ENCODE measurements at regions not wholly inside any gene's neighbourhood (a gene's known extent, or its start where the extent isn't known, plus 50 kb on each side); places are given as distances from the start of the nearest gene placed in this dataset.
A peak's percentile ranks its signal among the peaks of the same experiment; 100 is the strongest.

DNA sequence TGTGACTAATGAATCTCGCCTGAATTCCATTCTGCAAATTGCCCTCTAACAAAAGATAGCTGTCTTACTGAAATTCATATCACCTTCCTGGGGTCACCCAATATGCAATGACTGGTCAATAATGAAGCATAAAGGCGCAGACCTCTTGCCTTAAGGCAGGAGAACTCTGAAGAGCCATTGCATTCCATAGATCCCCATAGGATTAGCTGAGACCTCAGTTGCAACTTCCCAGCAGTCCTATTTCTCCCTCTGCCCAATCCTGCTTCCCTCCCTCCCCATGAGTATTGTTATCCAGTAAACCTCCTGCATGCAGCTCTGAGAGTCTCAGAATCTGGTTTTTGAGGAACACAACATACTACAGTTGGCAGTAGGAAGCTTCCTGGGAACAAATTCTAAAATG lies 396.5 kb downstream of the DCAF12L2 start:
- WGBS, 2 experiments (ENCODE audit: insufficient coverage in 1 of 2, insufficient read length in 1 of 2): 90% methylated on average over 2 of the region's 2 CpGs; no CpG with 5 or more reads in 1 of the 2 experiments
- H3K27ac Mint-ChIP-seq: no peak overlapping the region
- no peak for DNase-seq
- no peak overlapping the region for H3K4me3 ChIP-seq (ENCODE audit: low read length)
- H3K36me3 Mint-ChIP-seq (ENCODE audit: low read depth): no peaks in the 10 kb centered on the region
- no peak overlapping the region for H3K9ac ChIP-seq (ENCODE audit: extremely low read depth, low read length, poor library complexity, severe bottlenecking)
- H3K4me1 ChIP-seq (ENCODE audit: control insufficient read depth, insufficient read depth, low read length): no peaks in the 10 kb centered on the region
- H3K27me3 Mint-ChIP-seq (ENCODE audit: insufficient read depth): no peaks in the 10 kb centered on the region
- TF ChIP-seq, protein P1, sequence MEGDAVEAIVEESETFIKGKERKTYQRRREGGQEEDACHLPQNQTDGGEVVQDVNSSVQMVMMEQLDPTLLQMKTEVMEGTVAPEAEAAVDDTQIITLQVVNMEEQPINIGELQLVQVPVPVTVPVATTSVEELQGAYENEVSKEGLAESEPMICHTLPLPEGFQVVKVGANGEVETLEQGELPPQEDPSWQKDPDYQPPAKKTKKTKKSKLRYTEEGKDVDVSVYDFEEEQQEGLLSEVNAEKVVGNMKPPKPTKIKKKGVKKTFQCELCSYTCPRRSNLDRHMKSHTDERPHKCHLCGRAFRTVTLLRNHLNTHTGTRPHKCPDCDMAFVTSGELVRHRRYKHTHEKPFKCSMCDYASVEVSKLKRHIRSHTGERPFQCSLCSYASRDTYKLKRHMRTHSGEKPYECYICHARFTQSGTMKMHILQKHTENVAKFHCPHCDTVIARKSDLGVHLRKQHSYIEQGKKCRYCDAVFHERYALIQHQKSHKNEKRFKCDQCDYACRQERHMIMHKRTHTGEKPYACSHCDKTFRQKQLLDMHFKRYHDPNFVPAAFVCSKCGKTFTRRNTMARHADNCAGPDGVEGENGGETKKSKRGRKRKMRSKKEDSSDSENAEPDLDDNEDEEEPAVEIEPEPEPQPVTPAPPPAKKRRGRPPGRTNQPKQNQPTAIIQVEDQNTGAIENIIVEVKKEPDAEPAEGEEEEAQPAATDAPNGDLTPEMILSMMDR (conservative IDR thresholded peaks at IDR 0.05): no peak
- no peak overlapping the region for H3K4me3 Mint-ChIP-seq
- H3K36me3 ChIP-seq (ENCODE audit: control insufficient read depth, insufficient read depth, low read length): no peaks in the 10 kb centered on the region
- no peak overlapping the region for H3K27ac ChIP-seq (ENCODE audit: low read depth, low read length)
- no peaks in the 10 kb centered on the region for H3K9me3 Mint-ChIP-seq
- H3K4me1 Mint-ChIP-seq: no peaks in the 10 kb centered on the region
- H3K9me3 ChIP-seq (ENCODE audit: control insufficient read depth, low read length): no peaks in the 10 kb centered on the region
- H3K27me3 ChIP-seq (ENCODE audit: control insufficient read depth, insufficient read depth, low read length, poor library complexity, severe bottlenecking): no peaks in the 10 kb centered on the region

DNA sequence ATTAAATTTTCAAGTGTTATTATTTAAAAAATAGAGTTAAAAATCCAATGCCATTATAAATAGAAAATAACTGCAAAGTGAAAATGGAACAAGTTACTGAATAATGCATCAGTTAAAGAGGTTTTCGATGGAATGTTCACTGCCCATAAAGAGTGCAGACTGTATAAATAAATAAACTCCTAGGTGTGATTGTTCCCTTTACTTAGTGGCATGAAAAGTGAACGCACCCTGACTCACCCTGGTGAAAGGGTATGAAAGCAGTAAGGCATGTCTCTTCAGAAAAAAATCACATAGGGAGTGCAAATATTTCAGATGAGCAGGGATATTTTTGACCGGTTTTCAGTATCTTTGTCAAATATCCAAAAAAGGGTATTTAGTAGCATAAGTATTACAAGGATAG lies 387.8 kb downstream of the DCAF12L2 start:
- Histone ChIP-seq H3K9ac (ENCODE audit: extremely low read depth, low read length, poor library complexity, severe bottlenecking) (no peak overlapping the region), H3K4me3 (ENCODE audit: low read length) (no peak overlapping the region), H3K27ac (ENCODE audit: low read depth, low read length) (no peak overlapping the region), H3K4me1 (ENCODE audit: control insufficient read depth, insufficient read depth, low read length) (no peaks in the 10 kb centered on the region), H3K27me3 (ENCODE audit: control insufficient read depth, insufficient read depth, low read length, poor library complexity, severe bottlenecking) (no peaks in the 10 kb centered on the region), H3K9me3 (ENCODE audit: control insufficient read depth, low read length) (no peaks in the 10 kb centered on the region), H3K36me3 (ENCODE audit: control insufficient read depth, insufficient read depth, low read length) (no peaks in the 10 kb centered on the region)
- 88 to 100% methylated on average over 1 to 3 of the region's 3 CpGs for WGBS, 2 experiments (ENCODE audit: insufficient coverage in 1 of 2, insufficient read length in 1 of 2)
- Mint-ChIP-seq H3K27ac (no peak overlapping the region), H3K4me1 (peaks cover 47% of the 10 kb centered on the region), H3K36me3 (ENCODE audit: low read depth) (no peaks in the 10 kb centered on the region), H3K4me3 (no peak overlapping the region), H3K9me3 (no peaks in the 10 kb centered on the region), H3K27me3 (ENCODE audit: insufficient read depth) (no peaks in the 10 kb centered on the region)
- TF ChIP-seq, protein P1 (conservative IDR thresholded peaks at IDR 0.05): no peak
- DNase-seq: no peak

DNA sequence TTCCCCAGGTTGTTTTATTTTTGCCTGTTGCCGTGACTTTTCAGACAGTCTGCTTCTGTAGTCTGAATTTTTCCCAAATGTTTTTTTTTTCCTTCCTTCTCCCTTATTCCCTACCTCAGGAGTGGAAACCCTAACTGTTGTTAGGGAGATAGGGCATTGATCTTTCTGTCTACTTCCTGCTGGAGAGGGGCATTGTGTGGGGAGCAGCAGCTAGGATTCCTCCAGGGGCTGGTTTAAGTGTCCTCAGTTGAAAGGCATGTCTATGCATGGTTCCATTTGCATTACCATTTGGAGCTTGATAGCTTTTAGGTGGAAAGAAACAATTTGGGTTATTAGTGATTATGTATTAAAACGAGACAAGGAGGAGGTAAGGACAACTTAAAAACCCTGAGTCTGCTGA lies 383.9 kb downstream of the DCAF12L2 start:
- H3K27ac ChIP-seq (ENCODE audit: low read depth, low read length): no peak overlapping the region

More for the DNA sequence above, 383.9 kb downstream of the DCAF12L2 start:
- no peak overlapping the region for H3K4me3 Mint-ChIP-seq
- Histone ChIP-seq H3K9ac (ENCODE audit: extremely low read depth, low read length, poor library complexity, severe bottlenecking) (no peak overlapping the region), H3K27me3 (ENCODE audit: control insufficient read depth, insufficient read depth, low read length, poor library complexity, severe bottlenecking) (no peaks in the 10 kb centered on the region), H3K36me3 (ENCODE audit: control insufficient read depth, insufficient read depth, low read length) (no peaks in the 10 kb centered on the region), H3K4me1 (ENCODE audit: control insufficient read depth, insufficient read depth, low read length) (no peaks in the 10 kb centered on the region), H3K9me3 (ENCODE audit: control insufficient read depth, low read length) (no peaks in the 10 kb centered on the region), H3K4me3 (ENCODE audit: low read length) (no peak overlapping the region)
- TF ChIP-seq, protein P1 (conservative IDR thresholded peaks at IDR 0.05): no peak
- no peak for DNase-seq
- H3K9me3 Mint-ChIP-seq: peaks cover 6% of the 10 kb centered on the region
- H3K36me3 Mint-ChIP-seq (ENCODE audit: low read depth): no peaks in the 10 kb centered on the region
- 71% methylated on average over 1 of the region's 2 CpGs; no CpG with 5 or more reads in 1 of the 2 experiments for WGBS, 2 experiments (ENCODE audit: insufficient coverage in 1 of 2, insufficient read length in 1 of 2)
- H3K27me3 Mint-ChIP-seq (ENCODE audit: insufficient read depth): no peaks in the 10 kb centered on the region
- H3K4me1 Mint-ChIP-seq: peaks cover 44% of the 10 kb centered on the region
- peak overlapping the region; percentile 63 for H3K27ac Mint-ChIP-seq

Data from endodermal cell (in vitro differentiated cells).